ENCODE measurements at regions not wholly inside any gene's neighbourhood (a gene's known extent, or its start where the extent isn't known, plus 50 kb on each side); places are given as distances from the start of the nearest gene placed in this dataset.
A peak's percentile ranks its signal among the peaks of the same experiment; 100 is the strongest.
"Not testable (repeated sequence)": the region's sequence is repeated elsewhere in the genome, so short reads cannot be mapped to it uniquely, and the experiment has no call there.

- DNase-seq, result no peak
Observed at GRCh38 chr3:174462916-174463315, 396.2 kb upstream of the NAALADL2 start.

GRCh38 chr3:174465177-174465576 lies 394.0 kb upstream of the NAALADL2 start:
- no peak for DNase-seq

DNA sequence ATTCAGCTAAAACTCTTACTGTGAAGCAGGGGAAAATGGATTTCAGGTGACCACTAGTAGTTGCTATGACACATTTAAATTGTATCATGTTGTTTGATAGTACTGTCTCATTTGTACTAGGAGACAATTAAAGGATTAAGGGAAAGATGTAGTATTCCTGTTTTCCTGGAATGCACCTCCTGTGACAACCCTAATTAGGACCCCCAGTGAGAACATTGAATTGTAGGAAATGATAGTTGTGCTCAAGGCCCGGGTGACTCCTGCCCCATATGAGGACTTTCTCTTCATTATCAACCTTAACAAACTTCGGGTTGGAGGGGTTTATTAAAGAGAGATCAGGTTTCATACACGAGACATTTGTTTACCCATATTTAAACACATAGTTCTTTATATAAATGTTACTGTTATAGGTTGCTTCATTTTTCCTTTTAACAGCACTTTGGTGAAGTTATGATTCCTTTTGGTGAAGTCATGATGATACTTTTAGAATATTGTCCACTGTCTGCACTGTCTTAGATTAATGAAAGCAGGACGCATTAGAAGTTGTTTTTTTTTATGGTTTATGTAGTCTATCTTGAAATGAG lies 392.6 kb upstream of the NAALADL2 start:
- no peak for DNase-seq

DNA sequence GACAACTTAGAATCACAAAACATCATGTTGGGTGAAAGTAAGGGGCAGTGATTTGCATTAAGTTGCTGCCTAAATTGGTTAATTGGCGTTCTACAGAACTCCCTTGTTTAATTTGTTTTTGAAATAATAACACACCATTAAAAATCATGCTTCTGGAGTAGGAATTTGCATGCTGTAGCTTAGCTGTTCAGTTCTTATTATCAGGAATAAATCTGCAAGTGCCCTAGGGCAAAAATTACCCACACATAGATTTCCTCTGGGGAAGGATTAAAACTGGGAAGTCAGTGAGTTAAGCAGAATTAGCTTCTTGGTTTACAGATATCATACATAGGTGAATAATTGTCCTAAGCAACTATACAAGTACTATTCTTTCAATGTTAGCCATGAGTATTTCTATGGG lies 381.6 kb upstream of the NAALADL2 start:
- DNase-seq, result no peak

DNA sequence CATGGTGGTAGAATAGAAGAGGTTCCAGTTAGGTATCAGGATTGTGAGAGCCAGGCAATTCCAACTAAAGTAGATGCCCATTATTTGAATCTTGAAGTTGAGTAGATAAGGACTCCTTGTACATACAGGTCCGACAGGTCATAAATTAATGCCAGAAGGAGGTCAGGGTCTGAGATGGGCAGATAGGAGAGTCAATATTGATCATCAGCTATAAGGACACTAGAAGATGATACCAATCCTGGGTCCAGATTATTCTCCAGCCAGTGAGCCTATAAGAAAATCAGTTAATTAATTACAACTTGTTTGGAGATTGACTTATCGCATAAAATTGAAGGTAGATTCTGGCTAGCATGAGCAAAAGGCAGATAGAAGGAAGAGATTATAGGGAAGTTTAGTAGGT lies 378.4 kb upstream of the NAALADL2 start:
- no peak for DNase-seq

GRCh38 chr3:174482541-174482940 lies 376.6 kb upstream of the NAALADL2 start:
- DNase-seq, result no peak

GRCh38 chr3:174483254-174483653 lies 375.9 kb upstream of the NAALADL2 start:
- no peak for DNase-seq

DNA sequence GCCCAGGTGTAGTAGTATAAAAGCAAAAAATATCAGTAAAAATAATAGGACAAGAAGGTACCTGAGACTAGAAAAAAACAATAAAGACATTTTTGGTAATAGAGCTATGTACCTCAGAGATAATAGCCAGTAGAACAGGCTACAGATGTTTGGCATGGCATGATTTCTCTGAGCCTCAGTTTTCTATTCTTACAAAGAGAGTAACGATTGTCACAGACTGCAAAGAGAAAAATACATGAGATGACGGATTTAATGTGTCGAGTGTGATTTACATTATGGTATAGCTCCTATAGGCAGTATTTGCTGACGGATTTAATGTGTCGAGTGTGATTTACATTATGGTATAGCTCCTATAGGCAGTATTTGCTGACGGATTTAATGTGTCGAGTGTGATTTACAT lies 375.3 kb upstream of the NAALADL2 start:
- not testable (repeated sequence) for DNase-seq

DNA sequence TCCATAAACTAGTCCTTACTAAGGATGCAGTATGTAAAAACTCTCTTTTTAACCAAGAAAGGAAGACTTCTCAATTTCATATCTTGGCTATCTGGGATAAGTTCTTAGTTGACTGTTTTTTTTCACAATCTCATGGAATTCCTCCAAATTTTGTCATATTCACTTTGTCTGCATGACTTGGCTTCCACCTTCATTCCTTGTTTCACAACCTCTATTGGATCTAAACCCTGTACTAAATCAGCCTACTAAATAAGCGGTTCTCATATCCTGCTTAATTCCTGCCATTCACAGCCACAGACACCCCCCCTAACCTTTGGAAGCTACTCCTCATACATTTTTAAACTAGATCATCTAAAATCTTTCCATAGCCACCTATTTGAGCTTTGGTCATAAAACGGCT lies 370.6 kb upstream of the NAALADL2 start:
- DNase-seq, result no peak

DNA sequence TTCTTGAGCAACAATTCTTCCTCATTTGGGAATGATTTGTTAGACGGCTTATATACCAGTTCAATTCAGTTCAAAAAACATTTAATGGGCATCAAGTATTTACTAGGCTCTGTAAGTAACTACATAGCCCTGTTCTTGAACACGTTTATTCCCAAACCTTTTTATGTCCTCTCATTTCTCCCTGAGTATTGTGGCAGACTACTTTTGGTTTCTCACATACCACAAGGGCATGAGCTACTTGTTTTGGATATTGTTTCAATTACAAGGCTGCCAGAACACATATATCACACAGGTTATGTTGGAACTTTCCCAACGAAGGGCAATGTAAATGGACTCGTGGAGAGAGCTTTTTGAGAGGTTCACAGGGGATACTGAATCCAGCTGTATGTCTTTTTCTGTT lies 363.8 kb upstream of the NAALADL2 start:
- DNase-seq, result no peak

DNA sequence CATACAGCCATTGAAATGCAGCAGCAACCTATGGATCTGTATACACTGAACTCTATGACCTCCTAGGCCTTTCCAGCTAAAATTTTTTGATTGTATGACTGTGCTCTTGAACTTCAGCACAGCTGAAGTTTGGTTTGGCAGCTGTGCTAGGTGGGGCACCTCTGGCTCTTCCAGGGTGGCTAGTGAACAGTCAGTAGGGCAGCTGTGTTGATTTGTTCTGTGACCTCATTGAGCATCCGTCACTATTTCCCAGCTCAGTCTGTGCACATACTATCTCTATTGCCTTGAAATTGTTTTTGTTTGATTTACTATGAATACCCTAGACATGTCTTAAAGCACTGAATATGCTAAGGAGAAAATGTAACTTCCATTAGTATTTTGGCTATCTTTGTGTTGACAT lies 363.2 kb upstream of the NAALADL2 start:
- no peak for DNase-seq

DNA sequence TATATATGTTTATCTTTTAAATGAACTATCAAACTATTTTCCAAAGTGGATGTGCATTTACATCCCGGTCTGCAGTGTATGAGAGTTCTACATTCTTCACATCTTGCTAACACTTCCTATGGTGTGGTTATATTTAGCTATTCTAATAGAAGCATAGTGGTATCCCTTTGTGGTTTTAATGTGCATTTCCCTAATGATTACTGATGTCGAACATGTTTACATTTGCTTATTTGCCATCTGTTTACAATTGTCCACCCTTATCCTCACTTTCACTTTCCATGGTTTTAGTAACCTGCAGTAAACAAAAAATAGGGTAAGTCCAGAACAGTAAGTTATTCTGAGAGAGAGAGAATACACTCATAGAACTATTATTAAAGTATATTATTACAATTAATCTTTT lies 360.5 kb upstream of the NAALADL2 start:
- DNase-seq, result no peak

- no peak for DNase-seq
Observed at GRCh38 chr3:174505266-174505665, 353.9 kb upstream of the NAALADL2 start.

DNA sequence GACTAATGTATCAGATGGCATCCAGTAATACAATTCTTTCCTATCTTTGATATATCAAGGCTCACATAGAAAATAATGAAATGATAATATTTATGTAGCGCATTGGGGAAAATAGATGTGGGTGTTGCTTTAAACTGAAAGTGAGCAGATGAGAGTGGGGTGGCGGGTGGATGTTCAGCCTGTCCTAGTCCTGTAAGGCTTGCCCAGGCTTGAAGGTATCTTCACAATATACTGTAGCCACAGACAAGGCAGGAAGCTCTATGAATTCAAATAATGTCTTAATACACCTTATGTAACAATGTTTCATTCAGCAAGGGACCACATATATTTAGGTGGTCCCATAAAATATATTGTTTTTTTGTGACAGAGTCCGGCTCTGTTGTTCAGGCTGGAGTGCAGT lies 334.9 kb upstream of the NAALADL2 start:
- no peak for DNase-seq

DNA sequence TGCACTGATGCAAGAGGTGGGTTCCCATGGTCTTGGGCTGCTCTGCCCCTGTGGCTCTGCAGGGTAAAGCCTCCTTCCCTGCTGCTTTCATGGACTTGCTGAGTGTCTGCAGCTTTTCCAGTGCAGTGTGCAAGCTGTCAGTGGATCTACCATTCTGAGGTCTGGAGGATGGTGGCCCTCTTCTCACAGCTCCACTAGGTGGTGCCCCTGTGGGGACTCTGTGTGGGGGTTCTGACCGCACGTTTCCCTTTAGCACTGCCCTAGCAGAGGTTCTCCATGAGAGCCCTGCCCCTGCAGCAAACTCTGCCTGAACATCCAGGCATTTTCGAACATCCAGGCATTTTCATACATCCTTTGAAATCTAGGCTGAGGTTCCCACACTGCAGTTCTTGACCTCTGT lies 329.8 kb upstream of the NAALADL2 start:
- no peak for DNase-seq

DNA sequence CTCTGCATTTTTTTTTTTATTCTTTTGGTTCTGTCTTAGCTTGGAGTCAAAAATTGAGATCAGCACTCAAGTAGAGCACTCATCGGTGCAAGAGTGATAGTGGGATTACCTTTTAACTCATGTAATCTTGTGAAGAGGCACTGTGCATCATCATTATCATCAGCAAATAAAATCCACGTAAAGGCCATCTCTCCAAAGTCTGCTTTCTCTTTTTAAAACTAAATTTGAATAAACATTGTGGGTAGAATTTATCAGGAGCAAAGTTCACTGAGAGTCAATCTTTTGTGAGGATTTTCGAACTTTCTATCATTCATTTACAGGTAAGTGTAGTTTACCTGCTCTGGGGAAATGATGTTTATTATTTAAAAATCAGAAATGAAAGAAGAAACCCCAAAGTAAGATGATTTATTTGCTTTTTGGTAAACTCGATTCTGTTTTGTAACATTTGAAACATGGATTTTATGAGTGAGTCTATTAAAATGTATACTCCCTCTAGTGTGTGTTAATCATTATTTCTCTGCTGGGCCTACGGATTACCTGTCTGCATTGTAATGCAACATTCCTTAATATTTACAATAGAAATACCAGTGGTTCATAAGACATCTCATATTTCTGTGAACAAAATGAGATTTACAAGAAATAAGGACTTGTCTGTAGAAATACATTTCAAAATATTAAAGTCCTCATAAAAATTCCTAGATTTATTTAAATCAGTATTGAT lies 327.7 kb upstream of the NAALADL2 start:
- DNase-seq, result no peak

- DNase-seq, result no peak
Observed at GRCh38 chr3:174532216-174532615, 326.9 kb upstream of the NAALADL2 start.

GRCh38 chr3:174532776-174533175 lies 326.4 kb upstream of the NAALADL2 start:
- no peak for DNase-seq

DNA sequence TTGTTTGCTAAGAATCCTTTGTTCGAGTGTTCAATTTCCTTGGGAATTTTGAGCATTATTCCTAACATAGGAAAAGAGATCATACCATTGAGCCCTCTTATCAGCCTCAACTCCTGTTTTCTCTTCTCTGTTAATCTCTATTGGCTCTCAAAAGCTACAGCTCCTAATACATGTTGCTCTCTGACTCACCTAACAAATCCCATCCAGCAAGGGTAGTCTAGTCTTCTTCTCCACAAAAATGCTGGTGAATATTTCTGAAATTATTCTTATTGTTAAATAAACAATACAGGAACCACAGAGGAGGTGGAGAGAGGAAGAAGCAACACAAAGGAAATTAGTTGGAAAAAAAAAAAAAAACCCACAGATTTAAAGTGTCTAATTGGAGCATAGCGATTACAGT lies 325.8 kb upstream of the NAALADL2 start:
- no peak for DNase-seq

DNA sequence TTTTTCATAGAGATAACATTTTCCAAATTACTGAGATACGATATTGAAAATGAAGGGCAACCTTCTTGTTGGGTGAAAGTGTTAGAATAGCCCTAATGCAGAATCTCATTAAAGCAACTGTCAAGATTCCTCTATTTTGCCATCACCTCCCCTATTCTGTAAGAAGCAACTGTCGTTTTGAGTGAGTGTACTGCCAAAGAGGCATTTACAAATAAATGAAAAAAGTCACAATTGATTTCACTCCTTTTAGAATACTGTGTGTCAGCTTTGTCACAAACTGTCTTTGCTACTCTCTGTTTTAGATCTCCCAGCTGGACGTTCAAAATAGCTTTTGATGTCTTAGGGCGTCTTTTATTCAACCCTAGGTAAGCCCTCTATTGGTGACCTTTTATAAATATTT lies 322.8 kb upstream of the NAALADL2 start:
- no peak for DNase-seq

DNA sequence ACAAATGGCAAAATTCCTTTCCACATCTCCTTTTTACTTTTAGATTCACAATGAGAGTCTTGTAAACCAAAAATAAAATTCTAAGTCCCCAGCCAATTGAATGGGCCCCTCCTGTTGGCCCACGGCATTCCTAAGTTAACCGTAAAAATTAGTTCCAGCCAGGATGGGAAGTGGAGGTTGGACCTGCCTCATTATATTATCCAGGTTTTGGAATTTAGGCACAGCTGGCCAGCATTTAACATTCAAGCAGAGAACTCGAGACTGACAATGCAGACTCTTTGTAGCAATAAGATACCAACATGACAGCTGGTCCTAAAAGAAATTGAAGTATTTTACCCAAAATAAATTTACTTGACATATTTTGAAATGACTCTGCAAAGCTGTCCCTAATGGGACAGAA lies 321.0 kb upstream of the NAALADL2 start:
- DNase-seq, result no peak

GRCh38 chr3:174540116-174540908 lies 318.8 kb upstream of the NAALADL2 start:
- peak; percentile 47 for DNase-seq

- DNase-seq, result no peak
Observed at GRCh38 chr3:174541708-174542315, 317.3 kb upstream of the NAALADL2 start.

Data from DMS153 (cell line).